ENCODE measurements at regions not wholly inside any gene's neighbourhood (a gene's known extent, or its start where the extent isn't known, plus 50 kb on each side); places are given as distances from the start of the nearest gene placed in this dataset.

GRCh38 chr4:126825083-126825482 lies 807.7 kb upstream of the INTU start:
- H3K9me3 ChIP-seq (ENCODE audit: control insufficient read depth in 3 of 3, low read length in 3 of 3), result no peaks in the 10 kb centered on the region
- H3K27me3 ChIP-seq (ENCODE audit: control insufficient read depth in 3 of 3, insufficient read depth in 3 of 3, low read length in 3 of 3), result no peaks in the 10 kb centered on the region
- H3K4me3 ChIP-seq (ENCODE audit: low read length in 3 of 3), result no peak overlapping the region
- no peak overlapping the region for H3K9ac ChIP-seq (ENCODE audit: low read depth in 1 of 3, low read length in 3 of 3)
- H3K36me3 ChIP-seq (ENCODE audit: control insufficient read depth in 3 of 3, insufficient read depth in 3 of 3, low read length in 3 of 3), result no peaks in the 10 kb centered on the region
- no peak overlapping the region for H3K27ac ChIP-seq (ENCODE audit: low read depth, low read length)
- H3K4me1 ChIP-seq (ENCODE audit: control insufficient read depth in 3 of 3, insufficient read depth in 3 of 3, low read length in 3 of 3), result no peaks in the 10 kb centered on the region

DNA sequence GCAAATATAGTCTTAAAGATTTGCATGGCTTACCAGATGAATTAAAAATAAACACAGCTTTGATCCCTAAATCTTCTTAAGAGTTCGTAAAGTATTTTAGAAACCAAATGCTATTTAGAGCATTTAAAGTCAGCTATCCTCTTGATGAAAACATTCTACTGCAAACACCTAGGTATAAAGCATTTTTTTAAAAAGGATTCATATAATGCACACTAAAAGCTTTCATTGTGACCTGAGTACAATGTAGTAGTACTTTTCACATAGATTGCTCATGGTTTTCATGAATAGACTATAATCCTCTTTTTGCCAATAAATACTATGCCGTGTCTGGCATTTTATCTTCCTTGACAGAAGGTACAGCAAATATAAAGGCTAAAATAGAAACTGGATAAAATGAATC lies 805.1 kb upstream of the INTU start:
- H3K9ac ChIP-seq (ENCODE audit: low read depth in 1 of 3, low read length in 3 of 3), result no peak overlapping the region

GRCh38 chr4:126834854-126835253 lies 797.9 kb upstream of the INTU start:
- H3K4me3 ChIP-seq (ENCODE audit: low read length in 3 of 3), result no peak overlapping the region
- H3K9me3 ChIP-seq (ENCODE audit: control insufficient read depth in 3 of 3, low read length in 3 of 3), result peaks cover 0 to 5% (median 0%) of the 10 kb centered on the region in 3 donors
- no peaks in the 10 kb centered on the region for H3K4me1 ChIP-seq (ENCODE audit: control insufficient read depth in 3 of 3, insufficient read depth in 3 of 3, low read length in 3 of 3)
- H3K9ac ChIP-seq (ENCODE audit: low read depth in 1 of 3, low read length in 3 of 3), result no peak overlapping the region
- H3K36me3 ChIP-seq (ENCODE audit: control insufficient read depth in 3 of 3, insufficient read depth in 3 of 3, low read length in 3 of 3), result no peaks in the 10 kb centered on the region
- H3K27me3 ChIP-seq (ENCODE audit: control insufficient read depth in 3 of 3, insufficient read depth in 3 of 3, low read length in 3 of 3), result no peaks in the 10 kb centered on the region
- H3K27ac ChIP-seq (ENCODE audit: low read depth, low read length), result no peak overlapping the region

More for the DNA sequence above, 805.1 kb upstream of the INTU start:
- Histone ChIP-seq H3K4me1 (ENCODE audit: control insufficient read depth in 3 of 3, insufficient read depth in 3 of 3, low read length in 3 of 3) (no peaks in the 10 kb centered on the region), H3K9me3 (ENCODE audit: control insufficient read depth in 3 of 3, low read length in 3 of 3) (peaks cover 0 to 2% (median 0%) of the 10 kb centered on the region in 3 donors), H3K4me3 (ENCODE audit: low read length in 3 of 3) (no peak overlapping the region), H3K27ac (ENCODE audit: low read depth, low read length) (no peak overlapping the region), H3K36me3 (ENCODE audit: control insufficient read depth in 3 of 3, insufficient read depth in 3 of 3, low read length in 3 of 3) (no peaks in the 10 kb centered on the region), H3K27me3 (ENCODE audit: control insufficient read depth in 3 of 3, insufficient read depth in 3 of 3, low read length in 3 of 3) (no peaks in the 10 kb centered on the region)

DNA sequence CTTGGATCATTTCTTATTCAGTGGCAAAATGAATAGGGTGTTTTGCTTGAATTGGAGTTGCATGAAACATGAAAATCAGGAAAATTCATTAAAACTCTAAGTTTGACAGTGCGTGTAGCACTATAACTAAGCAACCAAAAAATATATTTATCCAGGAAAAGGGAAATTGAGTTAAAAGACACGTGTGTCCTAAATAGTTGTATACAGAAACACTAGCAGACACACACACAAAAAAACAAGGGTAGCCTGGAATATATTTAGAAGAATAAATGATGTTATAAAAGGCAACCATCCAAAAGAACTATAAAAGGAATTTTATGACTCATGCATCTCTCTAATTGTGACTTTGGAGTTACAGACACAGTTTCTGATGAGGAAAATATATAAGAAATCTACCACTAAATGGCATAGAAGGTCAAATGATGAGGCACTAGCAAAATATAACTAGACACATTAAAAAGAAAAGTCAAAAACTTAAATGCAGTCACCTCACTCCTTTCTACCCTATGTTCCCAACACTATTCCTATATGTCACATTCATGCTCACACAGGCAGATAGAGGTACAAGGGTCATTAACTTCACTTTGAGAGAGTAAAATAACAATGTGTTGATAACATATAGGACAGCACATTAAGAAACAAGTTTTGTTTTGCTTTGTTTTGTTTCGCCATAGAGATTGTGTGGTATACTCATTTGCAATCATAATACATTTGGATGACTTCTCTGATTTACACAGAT lies 793.6 kb upstream of the INTU start:
- no peak overlapping the region for H3K27ac ChIP-seq (ENCODE audit: low read depth, low read length)
- H3K9me3 ChIP-seq (ENCODE audit: control insufficient read depth in 3 of 3, low read length in 3 of 3), result peaks cover 0 to 5% (median 0%) of the 10 kb centered on the region in 3 donors
- no peaks in the 10 kb centered on the region for H3K36me3 ChIP-seq (ENCODE audit: control insufficient read depth in 3 of 3, insufficient read depth in 3 of 3, low read length in 3 of 3)
- no peaks in the 10 kb centered on the region for H3K4me1 ChIP-seq (ENCODE audit: control insufficient read depth in 3 of 3, insufficient read depth in 3 of 3, low read length in 3 of 3)
- no peak overlapping the region for H3K4me3 ChIP-seq (ENCODE audit: low read length in 3 of 3)
- no peaks in the 10 kb centered on the region for H3K27me3 ChIP-seq (ENCODE audit: control insufficient read depth in 3 of 3, insufficient read depth in 3 of 3, low read length in 3 of 3)
- no peak overlapping the region for H3K9ac ChIP-seq (ENCODE audit: low read depth in 1 of 3, low read length in 3 of 3)

DNA sequence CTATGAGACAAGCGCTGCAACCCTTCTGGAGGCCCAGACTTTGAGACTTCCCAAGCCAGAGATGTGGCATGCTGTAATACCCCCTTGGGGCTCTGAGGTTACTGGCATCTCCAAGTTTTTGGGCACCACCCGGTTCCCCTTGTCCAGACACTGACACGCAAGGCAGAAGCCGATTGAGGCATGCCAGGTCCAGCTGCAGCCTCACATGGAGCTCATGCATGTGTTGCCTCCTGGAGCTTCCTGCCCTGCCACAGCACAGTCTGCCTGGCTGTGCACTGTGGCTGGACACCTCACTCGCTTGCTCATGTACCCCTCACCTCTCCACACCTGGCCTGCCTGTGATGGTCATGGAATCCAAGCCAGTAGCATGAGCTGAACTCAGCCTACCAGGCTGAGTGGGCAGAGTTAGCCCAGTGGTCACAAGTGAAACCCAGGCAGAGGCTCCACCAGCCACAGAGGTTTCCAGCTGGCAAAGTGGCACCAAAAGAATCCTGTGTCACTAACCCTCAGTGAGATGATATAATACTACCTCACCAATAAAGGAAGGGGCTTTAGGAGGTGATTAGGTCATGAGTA lies 789.2 kb upstream of the INTU start:
- no peak overlapping the region for H3K9ac ChIP-seq (ENCODE audit: low read depth in 1 of 3, low read length in 3 of 3)
- no peaks in the 10 kb centered on the region for H3K36me3 ChIP-seq (ENCODE audit: control insufficient read depth in 3 of 3, insufficient read depth in 3 of 3, low read length in 3 of 3)
- H3K4me1 ChIP-seq (ENCODE audit: control insufficient read depth in 3 of 3, insufficient read depth in 3 of 3, low read length in 3 of 3), result no peaks in the 10 kb centered on the region
- H3K27ac ChIP-seq (ENCODE audit: low read depth, low read length), result no peak overlapping the region
- no peak overlapping the region for H3K4me3 ChIP-seq (ENCODE audit: low read length in 3 of 3)
- peaks cover 0 to 3% (median 0%) of the 10 kb centered on the region in 3 donors for H3K9me3 ChIP-seq (ENCODE audit: control insufficient read depth in 3 of 3, low read length in 3 of 3)
- H3K27me3 ChIP-seq (ENCODE audit: control insufficient read depth in 3 of 3, insufficient read depth in 3 of 3, low read length in 3 of 3), result no peaks in the 10 kb centered on the region

- Histone ChIP-seq H3K36me3 (ENCODE audit: control insufficient read depth in 3 of 3, insufficient read depth in 3 of 3, low read length in 3 of 3) (no peaks in the 10 kb centered on the region), H3K4me3 (ENCODE audit: low read length in 3 of 3) (no peak overlapping the region), H3K27me3 (ENCODE audit: control insufficient read depth in 3 of 3, insufficient read depth in 3 of 3, low read length in 3 of 3) (no peaks in the 10 kb centered on the region), H3K9ac (ENCODE audit: low read depth in 1 of 3, low read length in 3 of 3) (no peak overlapping the region), H3K27ac (ENCODE audit: low read depth, low read length) (no peak overlapping the region), H3K9me3 (ENCODE audit: control insufficient read depth in 3 of 3, low read length in 3 of 3) (no peaks in the 10 kb centered on the region), H3K4me1 (ENCODE audit: control insufficient read depth in 3 of 3, insufficient read depth in 3 of 3, low read length in 3 of 3) (no peaks in the 10 kb centered on the region)
Measured at GRCh38 chr4:126850286-126850685, 782.5 kb upstream of the INTU start.

DNA sequence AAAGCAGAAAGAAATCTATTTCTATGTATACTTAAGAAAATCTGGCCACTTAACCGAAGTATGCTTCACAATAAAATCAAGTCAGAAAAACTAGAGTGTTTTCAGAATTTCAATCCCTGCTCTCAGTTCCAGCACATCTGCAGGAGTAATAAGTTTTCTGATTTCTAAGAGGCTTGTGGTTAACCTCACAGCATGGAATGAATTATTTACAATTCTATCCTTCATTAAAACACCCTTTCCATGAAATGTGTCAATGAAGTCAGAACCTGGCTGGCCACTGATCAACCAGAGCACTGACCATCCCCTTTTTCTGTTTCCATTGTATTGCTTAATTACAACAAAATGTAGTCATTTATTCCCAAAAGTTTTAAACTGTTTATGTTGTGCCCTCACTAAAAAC lies 781.4 kb upstream of the INTU start:
- no peaks in the 10 kb centered on the region for H3K36me3 ChIP-seq (ENCODE audit: control insufficient read depth in 3 of 3, insufficient read depth in 3 of 3, low read length in 3 of 3)
- no peak overlapping the region for H3K27ac ChIP-seq (ENCODE audit: low read depth, low read length)
- H3K4me1 ChIP-seq (ENCODE audit: control insufficient read depth in 3 of 3, insufficient read depth in 3 of 3, low read length in 3 of 3), result no peaks in the 10 kb centered on the region
- no peaks in the 10 kb centered on the region for H3K9me3 ChIP-seq (ENCODE audit: control insufficient read depth in 3 of 3, low read length in 3 of 3)
- no peak overlapping the region for H3K9ac ChIP-seq (ENCODE audit: low read depth in 1 of 3, low read length in 3 of 3)
- H3K4me3 ChIP-seq (ENCODE audit: low read length in 3 of 3), result no peak overlapping the region
- no peaks in the 10 kb centered on the region for H3K27me3 ChIP-seq (ENCODE audit: control insufficient read depth in 3 of 3, insufficient read depth in 3 of 3, low read length in 3 of 3)

DNA sequence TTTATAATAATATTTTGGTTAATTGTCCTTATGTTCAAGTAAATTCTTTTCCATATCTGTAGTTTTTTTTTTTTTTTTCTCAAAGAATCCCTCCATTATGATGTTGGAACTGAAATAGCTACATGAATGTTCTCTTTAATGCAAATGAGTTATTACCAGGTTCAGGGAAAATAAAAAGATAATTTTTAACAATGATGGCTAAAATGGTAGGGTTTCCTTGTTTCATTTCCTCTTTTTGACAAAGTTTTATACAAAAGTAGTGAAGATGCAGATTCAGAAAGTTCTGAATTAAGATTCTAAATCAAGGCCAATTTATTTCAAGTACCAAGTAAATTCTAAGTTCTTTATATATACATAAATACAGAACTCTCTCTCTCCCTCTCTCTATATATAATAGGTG lies 779.0 kb upstream of the INTU start:
- Histone ChIP-seq H3K4me1 (ENCODE audit: control insufficient read depth in 3 of 3, insufficient read depth in 3 of 3, low read length in 3 of 3) (no peaks in the 10 kb centered on the region), H3K9ac (ENCODE audit: low read depth in 1 of 3, low read length in 3 of 3) (no peak overlapping the region), H3K36me3 (ENCODE audit: control insufficient read depth in 3 of 3, insufficient read depth in 3 of 3, low read length in 3 of 3) (no peaks in the 10 kb centered on the region), H3K27ac (ENCODE audit: low read depth, low read length) (no peak overlapping the region), H3K9me3 (ENCODE audit: control insufficient read depth in 3 of 3, low read length in 3 of 3) (no peaks in the 10 kb centered on the region), H3K27me3 (ENCODE audit: control insufficient read depth in 3 of 3, insufficient read depth in 3 of 3, low read length in 3 of 3) (no peaks in the 10 kb centered on the region), H3K4me3 (ENCODE audit: low read length in 3 of 3) (no peak overlapping the region)

DNA sequence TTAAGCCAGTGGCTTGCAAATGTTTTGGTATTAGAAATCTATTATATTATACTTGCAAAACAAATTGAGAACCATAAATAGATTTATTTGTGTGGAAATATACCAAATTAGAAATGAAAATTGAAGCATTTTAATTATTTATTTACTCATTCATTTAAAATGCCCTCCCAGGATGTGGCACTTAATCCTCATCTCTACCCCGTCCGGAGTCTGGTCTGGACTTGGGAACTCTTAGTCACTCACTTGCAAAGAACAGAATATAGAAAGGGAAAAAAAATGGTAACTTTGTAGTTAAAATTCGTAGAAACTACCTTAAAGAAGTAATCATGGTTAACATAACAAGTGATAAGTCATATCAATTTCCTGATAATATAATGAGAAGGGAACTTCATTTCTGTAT lies 775.9 kb upstream of the INTU start:
- Histone ChIP-seq H3K9ac (ENCODE audit: low read depth in 1 of 3, low read length in 3 of 3) (no peak overlapping the region), H3K36me3 (ENCODE audit: control insufficient read depth in 3 of 3, insufficient read depth in 3 of 3, low read length in 3 of 3) (no peaks in the 10 kb centered on the region), H3K27ac (ENCODE audit: low read depth, low read length) (no peak overlapping the region), H3K4me1 (ENCODE audit: control insufficient read depth in 3 of 3, insufficient read depth in 3 of 3, low read length in 3 of 3) (no peaks in the 10 kb centered on the region), H3K27me3 (ENCODE audit: control insufficient read depth in 3 of 3, insufficient read depth in 3 of 3, low read length in 3 of 3) (no peaks in the 10 kb centered on the region), H3K9me3 (ENCODE audit: control insufficient read depth in 3 of 3, low read length in 3 of 3) (no peaks in the 10 kb centered on the region), H3K4me3 (ENCODE audit: low read length in 3 of 3) (no peak overlapping the region)

GRCh38 chr4:126859314-126859713 lies 773.4 kb upstream of the INTU start:
- H3K27me3 ChIP-seq (ENCODE audit: control insufficient read depth in 3 of 3, insufficient read depth in 3 of 3, low read length in 3 of 3), result no peaks in the 10 kb centered on the region
- H3K4me1 ChIP-seq (ENCODE audit: control insufficient read depth in 3 of 3, insufficient read depth in 3 of 3, low read length in 3 of 3), result no peaks in the 10 kb centered on the region
- no peaks in the 10 kb centered on the region for H3K9me3 ChIP-seq (ENCODE audit: control insufficient read depth in 3 of 3, low read length in 3 of 3)
- no peak overlapping the region for H3K4me3 ChIP-seq (ENCODE audit: low read length in 3 of 3)
- no peak overlapping the region for H3K27ac ChIP-seq (ENCODE audit: low read depth, low read length)
- no peak overlapping the region for H3K9ac ChIP-seq (ENCODE audit: low read depth in 1 of 3, low read length in 3 of 3)
- H3K36me3 ChIP-seq (ENCODE audit: control insufficient read depth in 3 of 3, insufficient read depth in 3 of 3, low read length in 3 of 3), result no peaks in the 10 kb centered on the region
